ENCODE measurements at regions not wholly inside any gene's neighbourhood (a gene's known extent, or its start where the extent isn't known, plus 50 kb on each side); places are given as distances from the start of the nearest gene placed in this dataset.
"Not testable (repeated sequence)": the region's sequence is repeated elsewhere in the genome, so short reads cannot be mapped to it uniquely, and the experiment has no call there.

GRCh38 chr4:105050896-105051295 is 95.8 kb upstream of the TET2 start:
- DNase-seq (ENCODE audit: low read depth in 2 of 2) = no peak

- no peak for DNase-seq (ENCODE audit: low read depth in 2 of 2)
Measured at GRCh38 chr4:105057370-105058105, 89.1 kb upstream of the TET2 start.

GRCh38 chr4:105058177-105058812 is 88.4 kb upstream of the TET2 start:
- DNase-seq (ENCODE audit: low read depth in 2 of 2) = no peak

GRCh38 chr4:105059337-105059736 is 87.3 kb upstream of the TET2 start:
- no peak for DNase-seq (ENCODE audit: low read depth in 2 of 2)

GRCh38 chr4:105060628-105061027 is 86.0 kb upstream of the TET2 start:
- DNase-seq (ENCODE audit: low read depth in 2 of 2) = no peak

- peak; percentile 9 to 38 for DNase-seq (ENCODE audit: low read depth in 2 of 2)
Measured at GRCh38 chr4:105061136-105061696, 85.5 kb upstream of the TET2 start.

- DNase-seq (ENCODE audit: low read depth in 2 of 2) = no peak
Measured at GRCh38 chr4:105061731-105062130, 84.9 kb upstream of the TET2 start.

- DNase-seq (ENCODE audit: low read depth in 2 of 2) = no peak
Measured at GRCh38 chr4:105066401-105066800, 80.3 kb upstream of the TET2 start.

- no peak for DNase-seq (ENCODE audit: low read depth in 2 of 2)
Measured at GRCh38 chr4:105067431-105067830, 79.2 kb upstream of the TET2 start.

- no peak for DNase-seq (ENCODE audit: low read depth in 2 of 2)
Measured at GRCh38 chr4:105067946-105068345, 78.7 kb upstream of the TET2 start.

- no peak for DNase-seq (ENCODE audit: low read depth in 2 of 2)
Measured at GRCh38 chr4:105068516-105068915, 78.2 kb upstream of the TET2 start.

- DNase-seq (ENCODE audit: low read depth in 2 of 2) = not testable (repeated sequence)
Measured at GRCh38 chr4:105072095-105072494, 74.6 kb upstream of the TET2 start.

GRCh38 chr4:105074097-105074496 is 72.6 kb upstream of the TET2 start:
- DNase-seq (ENCODE audit: low read depth in 2 of 2) = no peak

- no peak for DNase-seq (ENCODE audit: low read depth in 2 of 2)
Measured at GRCh38 chr4:105075045-105075444, 71.6 kb upstream of the TET2 start.

GRCh38 chr4:105088110-105088879 is 58.4 kb upstream of the TET2 start:
- DNase-seq (ENCODE audit: low read depth in 2 of 2) = no peak

GRCh38 chr4:105092356-105092755 is 54.3 kb upstream of the TET2 start:
- no peak for DNase-seq (ENCODE audit: low read depth in 2 of 2)

GRCh38 chr4:105092768-105093167 is 53.9 kb upstream of the TET2 start:
- DNase-seq (ENCODE audit: low read depth in 2 of 2) = no peak

GRCh38 chr4:105093975-105094374 is 52.7 kb upstream of the TET2 start:
- no peak for DNase-seq (ENCODE audit: low read depth in 2 of 2)

All from stimulated activated CD8-positive, alpha-beta memory T cell treated with anti-CD3 and anti-CD28 coated beads, Interleukin-7, amount 100 ng/mL, for 4 hours (primary cell).